ENCODE measurements at regions not wholly inside any gene's neighbourhood (a gene's known extent, or its start where the extent isn't known, plus 50 kb on each side); places are given as distances from the start of the nearest gene placed in this dataset.

DNA sequence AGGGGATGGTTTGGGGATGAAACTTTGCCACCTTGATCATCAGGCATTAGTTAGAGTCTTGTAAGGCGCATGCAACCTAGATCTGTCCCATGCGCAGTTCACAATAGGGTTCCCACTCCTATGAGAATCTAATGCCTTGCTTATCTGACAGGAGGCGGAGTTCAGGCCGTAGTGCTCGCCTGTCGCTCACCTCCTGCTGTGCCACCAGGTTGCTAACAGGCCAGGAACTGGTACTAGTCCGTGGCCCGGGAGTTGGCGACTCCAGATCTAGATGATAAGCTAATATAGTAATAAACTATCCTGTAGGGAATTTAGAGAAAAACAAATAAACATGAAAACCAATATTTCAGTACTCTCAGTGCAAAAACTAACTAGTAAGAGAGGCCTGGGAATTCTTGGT is 155.4 kb upstream of the ANO5 start:
- TF ChIP-seq, protein P1, sequence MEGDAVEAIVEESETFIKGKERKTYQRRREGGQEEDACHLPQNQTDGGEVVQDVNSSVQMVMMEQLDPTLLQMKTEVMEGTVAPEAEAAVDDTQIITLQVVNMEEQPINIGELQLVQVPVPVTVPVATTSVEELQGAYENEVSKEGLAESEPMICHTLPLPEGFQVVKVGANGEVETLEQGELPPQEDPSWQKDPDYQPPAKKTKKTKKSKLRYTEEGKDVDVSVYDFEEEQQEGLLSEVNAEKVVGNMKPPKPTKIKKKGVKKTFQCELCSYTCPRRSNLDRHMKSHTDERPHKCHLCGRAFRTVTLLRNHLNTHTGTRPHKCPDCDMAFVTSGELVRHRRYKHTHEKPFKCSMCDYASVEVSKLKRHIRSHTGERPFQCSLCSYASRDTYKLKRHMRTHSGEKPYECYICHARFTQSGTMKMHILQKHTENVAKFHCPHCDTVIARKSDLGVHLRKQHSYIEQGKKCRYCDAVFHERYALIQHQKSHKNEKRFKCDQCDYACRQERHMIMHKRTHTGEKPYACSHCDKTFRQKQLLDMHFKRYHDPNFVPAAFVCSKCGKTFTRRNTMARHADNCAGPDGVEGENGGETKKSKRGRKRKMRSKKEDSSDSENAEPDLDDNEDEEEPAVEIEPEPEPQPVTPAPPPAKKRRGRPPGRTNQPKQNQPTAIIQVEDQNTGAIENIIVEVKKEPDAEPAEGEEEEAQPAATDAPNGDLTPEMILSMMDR (IDR thresholded peaks at IDR 0.05; ENCODE audit: low read depth, low read length), result no peak
- Histone ChIP-seq H3K4me1 (ENCODE audit: low read depth) (no peaks in the 10 kb centered on the region), H3K27me3 (no peaks in the 10 kb centered on the region), H3K9me3 (ENCODE audit: low read depth) (no peaks in the 10 kb centered on the region), H3K4me3 (no peak overlapping the region), H3K36me3 (no peaks in the 10 kb centered on the region), H3K27ac (no peak overlapping the region)
- DNase-seq (ENCODE audit: low read depth in 1 of 2, low spot score in 1 of 2), result no peak

DNA sequence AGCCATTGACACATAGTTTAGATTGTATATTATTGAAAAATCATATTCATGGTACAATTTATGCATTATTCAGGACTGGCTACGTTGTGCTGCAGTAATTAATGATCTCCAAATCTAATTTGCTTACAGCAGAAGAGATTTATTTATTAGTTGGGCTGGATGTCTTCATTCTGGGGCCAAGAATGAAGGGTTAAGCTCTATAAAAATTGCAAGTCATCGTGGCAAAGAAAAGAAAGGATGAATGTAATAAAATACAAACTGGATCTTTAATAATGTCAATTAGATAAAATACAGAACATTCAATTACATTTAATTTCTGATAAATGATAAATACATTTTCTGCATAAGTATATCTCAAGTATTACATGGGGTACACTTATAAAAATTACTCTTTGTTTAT is 151.8 kb upstream of the ANO5 start:
- Histone ChIP-seq H3K27me3 (no peaks in the 10 kb centered on the region), H3K27ac (no peak overlapping the region), H3K4me1 (ENCODE audit: low read depth) (no peaks in the 10 kb centered on the region), H3K4me3 (no peak overlapping the region), H3K36me3 (no peaks in the 10 kb centered on the region), H3K9me3 (ENCODE audit: low read depth) (no peaks in the 10 kb centered on the region)
- DNase-seq (ENCODE audit: low read depth in 1 of 2, low spot score in 1 of 2), result no peak
- TF ChIP-seq, protein P1 (IDR thresholded peaks at IDR 0.05; ENCODE audit: low read depth, low read length), result no peak

DNA sequence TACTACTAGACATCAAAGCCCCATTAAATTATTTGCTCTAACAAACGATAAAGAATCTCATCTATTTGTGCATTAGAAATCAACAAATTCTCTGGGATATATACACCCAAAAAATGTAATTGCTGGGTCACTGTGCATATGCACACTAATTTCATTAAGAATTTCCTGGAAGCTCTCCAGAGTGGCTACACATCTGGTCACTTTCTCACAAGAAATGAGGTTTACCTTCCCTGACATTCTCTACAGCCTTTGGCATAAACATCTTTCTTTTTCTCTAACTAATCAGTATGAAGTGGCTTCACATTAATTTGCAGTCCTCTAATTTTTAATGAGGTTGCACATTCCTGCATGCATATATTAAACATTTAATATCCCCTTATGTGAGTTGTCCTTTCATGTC is 150.8 kb upstream of the ANO5 start:
- H3K9me3 ChIP-seq (ENCODE audit: low read depth), result no peaks in the 10 kb centered on the region
- DNase-seq (ENCODE audit: low read depth in 1 of 2, low spot score in 1 of 2), result no peak

DNA sequence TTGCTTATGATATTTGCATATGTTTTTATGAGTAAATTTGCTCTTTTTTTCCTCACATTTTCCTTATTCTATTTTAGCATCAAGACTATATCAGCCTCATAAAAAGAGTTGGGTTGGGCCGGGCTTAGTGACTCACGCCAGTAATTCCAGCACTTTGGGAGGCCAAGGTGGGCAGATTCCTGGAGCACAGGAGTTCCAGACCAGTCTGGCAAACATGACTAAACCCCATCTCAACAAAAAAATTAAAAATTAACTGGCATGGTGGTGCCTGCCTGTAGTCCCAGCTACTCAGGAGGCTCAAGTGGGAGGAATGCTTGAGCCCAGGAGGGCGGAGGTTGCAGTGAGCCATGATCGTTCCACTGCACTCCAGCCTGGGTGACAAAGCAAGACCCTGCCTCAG is 148.8 kb upstream of the ANO5 start:
- Histone ChIP-seq H3K4me3 (no peak overlapping the region), H3K27ac (no peak overlapping the region), H3K27me3 (no peaks in the 10 kb centered on the region), H3K9me3 (ENCODE audit: low read depth) (no peaks in the 10 kb centered on the region), H3K36me3 (no peaks in the 10 kb centered on the region), H3K4me1 (ENCODE audit: low read depth) (no peaks in the 10 kb centered on the region)
- DNase-seq (ENCODE audit: low read depth in 1 of 2, low spot score in 1 of 2), result no peak
- TF ChIP-seq, protein P1 (IDR thresholded peaks at IDR 0.05; ENCODE audit: low read depth, low read length), result no peak

More for the DNA sequence above, 150.8 kb upstream of the ANO5 start:
- H3K27me3 ChIP-seq, result no peaks in the 10 kb centered on the region
- TF ChIP-seq, protein P1 (IDR thresholded peaks at IDR 0.05; ENCODE audit: low read depth, low read length), result no peak
- H3K4me3 ChIP-seq, result no peak overlapping the region
- H3K36me3 ChIP-seq, result no peaks in the 10 kb centered on the region
- no peak overlapping the region for H3K27ac ChIP-seq
- no peaks in the 10 kb centered on the region for H3K4me1 ChIP-seq (ENCODE audit: low read depth)

DNA sequence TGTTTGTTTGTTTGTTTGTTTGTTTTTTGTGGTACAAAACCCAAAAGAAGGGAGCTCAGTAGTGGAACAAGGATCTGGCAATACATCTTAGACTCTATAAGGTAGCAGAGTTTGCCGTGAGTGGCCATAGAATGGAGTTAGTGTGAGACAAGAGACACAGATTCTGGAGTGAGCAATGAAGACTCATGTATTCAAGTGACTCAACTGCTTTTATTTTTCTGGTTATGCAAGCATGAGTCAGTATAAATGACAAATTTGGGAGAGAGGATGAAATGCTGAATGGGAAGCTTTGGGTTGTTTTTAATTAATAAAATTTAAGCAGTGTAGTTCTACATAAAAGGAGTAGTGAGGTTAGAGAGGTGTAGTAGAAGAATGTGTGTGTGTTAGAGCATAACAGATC is 143.6 kb upstream of the ANO5 start:
- Histone ChIP-seq H3K27me3 (no peaks in the 10 kb centered on the region), H3K36me3 (no peaks in the 10 kb centered on the region), H3K27ac (no peak overlapping the region), H3K9me3 (ENCODE audit: low read depth) (no peaks in the 10 kb centered on the region), H3K4me3 (no peak overlapping the region), H3K4me1 (ENCODE audit: low read depth) (no peaks in the 10 kb centered on the region)
- no peak for DNase-seq (ENCODE audit: low read depth in 1 of 2, low spot score in 1 of 2)
- TF ChIP-seq, protein P1 (IDR thresholded peaks at IDR 0.05; ENCODE audit: low read depth, low read length), result no peak

DNA sequence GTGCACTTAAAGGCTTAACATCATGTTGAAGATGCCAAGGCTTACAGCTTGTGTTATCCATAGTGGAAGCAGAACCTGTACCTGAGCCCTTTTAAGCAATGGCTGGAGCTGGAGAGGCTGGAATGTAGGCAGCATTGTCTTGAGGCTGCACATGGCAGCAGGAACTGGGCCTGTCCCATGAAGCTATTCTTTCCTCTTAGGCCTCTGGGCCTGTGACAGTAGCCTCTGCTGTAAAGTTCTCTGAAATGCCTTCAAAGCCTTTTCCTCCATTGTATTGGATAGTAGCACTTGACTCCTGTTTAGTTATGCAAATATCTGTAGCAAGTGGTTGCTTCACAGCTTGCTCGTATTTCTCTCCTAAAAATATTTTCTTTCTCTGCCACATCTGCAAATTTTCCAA is 127.4 kb upstream of the ANO5 start:
- H3K36me3 ChIP-seq, result no peaks in the 10 kb centered on the region
- no peaks in the 10 kb centered on the region for H3K9me3 ChIP-seq (ENCODE audit: low read depth)
- no peaks in the 10 kb centered on the region for H3K27me3 ChIP-seq
- TF ChIP-seq, protein P1 (IDR thresholded peaks at IDR 0.05; ENCODE audit: low read depth, low read length), result no peak
- H3K4me3 ChIP-seq, result no peak overlapping the region
- no peak for DNase-seq (ENCODE audit: low read depth in 1 of 2, low spot score in 1 of 2)
- no peak overlapping the region for H3K27ac ChIP-seq
- H3K4me1 ChIP-seq (ENCODE audit: low read depth), result no peaks in the 10 kb centered on the region

All from cardiac muscle cell (in vitro differentiated cells and primary cell).